ENCODE measurements at regions not wholly inside any gene's neighbourhood (a gene's known extent, or its start where the extent isn't known, plus 50 kb on each side); places are given as distances from the start of the nearest gene placed in this dataset.

- FAIRE-seq (no peak), DNase-seq (ENCODE audit: low spot score) (no peak)
These were observed 234.5 kb downstream of the METTL4 start for GRCh38 chr18:2336690-2337392.

GRCh38 chr18:2337552-2338141 is 233.7 kb downstream of the METTL4 start:
- DNase-seq (ENCODE audit: low spot score): no peak
- FAIRE-seq: no peak

- DNase-seq (ENCODE audit: low spot score) (no peak), FAIRE-seq (no peak)
These were observed 232.7 kb downstream of the METTL4 start for GRCh38 chr18:2338601-2339000.

- FAIRE-seq: no peak
- DNase-seq (ENCODE audit: low spot score): no peak
These were observed 231.0 kb downstream of the METTL4 start for GRCh38 chr18:2340335-2340734.

DNA sequence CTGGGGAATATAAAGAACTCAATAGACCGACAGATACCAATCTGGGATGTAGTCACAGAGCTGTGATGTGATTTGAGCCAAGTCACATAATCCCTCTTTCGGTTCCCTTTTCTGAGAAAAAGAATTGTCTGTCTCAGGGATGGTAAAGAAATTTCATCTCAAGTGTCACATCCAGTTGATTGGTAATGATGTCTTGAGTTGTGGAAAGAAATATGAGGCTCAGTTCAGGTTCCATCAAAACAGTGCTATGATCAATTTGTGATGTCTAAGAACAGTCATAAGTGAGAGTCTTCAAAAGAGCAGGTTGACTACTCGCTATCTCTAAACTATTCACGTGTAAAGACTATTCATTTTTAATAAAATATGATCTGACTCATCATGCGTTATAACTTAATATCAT is 223.3 kb downstream of the METTL4 start:
- DNase-seq (ENCODE audit: low spot score) (no peak), FAIRE-seq (no peak)

DNA sequence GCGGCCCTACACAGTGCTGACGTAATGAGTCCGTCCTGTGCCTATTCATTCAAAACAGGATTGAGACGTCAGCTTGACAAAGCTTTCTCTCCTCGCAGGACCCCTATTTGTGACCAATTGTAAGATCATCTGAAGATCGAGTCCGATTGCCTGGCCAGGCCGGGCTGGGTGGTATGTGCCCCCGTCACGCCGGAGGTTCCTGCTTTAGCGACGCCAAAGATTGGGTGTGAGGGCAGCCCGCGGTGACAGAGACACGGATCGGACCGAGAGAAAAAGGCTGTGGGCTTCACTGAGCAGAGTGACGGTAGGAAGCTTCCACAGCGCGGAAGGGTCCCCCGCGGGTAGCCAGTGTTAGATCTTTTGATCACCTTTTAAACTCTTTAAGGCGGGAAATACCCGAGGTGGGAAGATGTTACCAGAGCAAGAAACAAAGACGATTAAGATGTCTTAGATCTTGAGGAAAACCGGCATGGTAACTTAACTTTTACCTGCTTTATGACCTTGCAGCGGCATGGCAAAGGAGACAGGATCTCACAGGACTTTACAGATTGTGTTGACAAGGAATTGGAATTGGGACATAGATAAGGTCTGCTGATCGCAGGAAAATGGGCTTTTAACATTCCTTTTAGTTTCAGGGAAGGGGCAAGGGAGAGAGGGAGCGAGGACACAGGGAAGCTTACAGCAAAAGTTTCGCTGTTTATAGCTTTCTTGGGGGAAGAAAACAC is 220.0 kb downstream of the METTL4 start:
- DNase-seq (ENCODE audit: low spot score): no peak
- no peak for FAIRE-seq

DNA sequence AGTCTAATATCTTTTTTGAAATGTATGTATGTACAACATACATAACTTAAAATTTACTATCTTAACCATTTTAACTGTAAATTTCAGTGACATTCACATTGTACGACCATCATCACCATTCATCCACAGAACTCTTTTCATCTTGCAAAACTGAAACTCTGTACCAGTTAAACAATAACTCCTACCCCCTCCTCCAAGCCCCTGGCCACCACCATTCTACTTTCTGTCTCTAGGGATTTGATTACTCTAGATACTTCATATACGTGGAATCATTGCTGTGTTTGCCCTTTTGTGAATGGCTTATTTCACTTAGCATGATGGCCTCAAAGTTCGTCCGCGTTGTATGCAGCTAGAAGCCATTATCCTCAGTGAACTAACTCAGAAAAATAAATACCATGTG is 217.0 kb downstream of the METTL4 start:
- DNase-seq (ENCODE audit: low spot score): no peak
- FAIRE-seq: no peak

GRCh38 chr18:2356906-2357305 is 214.4 kb downstream of the METTL4 start:
- FAIRE-seq: no peak

GRCh38 chr18:2360861-2361260 is 210.4 kb downstream of the METTL4 start:
- DNase-seq (ENCODE audit: low spot score): no peak
- FAIRE-seq: no peak

More at GRCh38 chr18:2356906-2357305, 214.4 kb downstream of the METTL4 start:
- DNase-seq (ENCODE audit: low spot score): no peak

- DNase-seq (ENCODE audit: low spot score): no peak
- FAIRE-seq: no peak
These were observed 203.2 kb downstream of the METTL4 start for GRCh38 chr18:2368102-2368501.

- no peak for FAIRE-seq
- no peak for DNase-seq (ENCODE audit: low spot score)
These were observed 194.6 kb downstream of the METTL4 start for GRCh38 chr18:2376707-2377106.

DNA sequence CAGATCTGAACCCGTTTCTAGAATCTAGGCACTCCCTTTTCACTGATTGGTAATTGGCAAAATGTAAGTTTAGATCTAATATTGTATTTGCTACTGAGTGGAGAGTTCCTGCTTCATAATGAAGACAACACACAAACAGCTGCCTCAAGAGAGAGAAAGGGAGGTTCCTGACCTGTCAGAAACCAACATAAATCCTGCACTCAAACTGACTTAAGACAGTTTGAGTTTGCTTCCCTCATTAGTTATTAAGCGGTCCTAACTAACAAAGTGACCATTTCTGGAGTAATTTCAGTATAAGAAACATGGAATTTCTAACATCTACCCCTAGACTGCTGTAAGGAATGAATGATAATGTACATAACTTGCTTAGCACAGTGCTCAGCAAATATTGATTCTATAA is 191.2 kb downstream of the METTL4 start:
- no peak for DNase-seq (ENCODE audit: low spot score)
- no peak for FAIRE-seq

DNA sequence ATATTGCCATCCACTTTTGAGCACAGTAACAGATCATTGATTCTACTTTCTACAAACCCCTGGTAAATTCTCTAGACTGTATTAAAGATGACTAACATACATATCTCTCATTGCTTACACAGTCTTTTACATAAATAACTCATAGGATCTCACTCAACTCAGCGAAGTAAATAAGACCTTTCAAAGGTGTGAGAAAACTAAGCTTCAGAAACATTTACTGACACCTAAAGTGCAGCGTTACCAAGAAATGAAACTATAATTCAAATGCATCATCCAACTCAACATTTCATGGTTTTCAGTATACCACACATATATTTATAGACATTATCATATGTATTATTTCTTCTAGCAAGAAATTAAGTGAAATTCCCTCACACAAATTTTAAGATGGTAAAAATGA is 189.8 kb downstream of the METTL4 start:
- DNase-seq (ENCODE audit: low spot score) (no peak), FAIRE-seq (no peak)

DNA sequence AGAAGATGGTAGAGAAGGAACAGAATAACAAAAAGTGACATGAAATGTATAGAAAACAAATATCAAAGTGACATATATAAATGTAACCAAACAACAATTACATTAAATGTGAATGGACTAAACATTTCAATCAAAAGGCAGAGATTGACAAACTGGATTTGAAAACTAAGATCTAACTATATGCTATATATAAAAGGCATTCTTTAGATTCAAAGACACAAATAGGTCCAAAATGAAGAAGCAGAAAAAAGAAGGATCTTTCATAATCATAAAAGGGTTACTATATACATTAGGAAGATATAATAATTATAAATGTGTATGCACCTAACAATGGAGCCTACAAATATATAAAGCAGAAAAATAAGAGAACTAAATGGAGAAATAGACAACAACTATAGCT is 183.7 kb downstream of the METTL4 start:
- FAIRE-seq (no peak), DNase-seq (ENCODE audit: low spot score) (no peak)

- no peak for FAIRE-seq
- no peak for DNase-seq (ENCODE audit: low spot score)
These were observed 181.1 kb downstream of the METTL4 start for GRCh38 chr18:2390158-2390557.

GRCh38 chr18:2391470-2391869 is 179.8 kb downstream of the METTL4 start:
- no peak for FAIRE-seq
- no peak for DNase-seq (ENCODE audit: low spot score)

DNA sequence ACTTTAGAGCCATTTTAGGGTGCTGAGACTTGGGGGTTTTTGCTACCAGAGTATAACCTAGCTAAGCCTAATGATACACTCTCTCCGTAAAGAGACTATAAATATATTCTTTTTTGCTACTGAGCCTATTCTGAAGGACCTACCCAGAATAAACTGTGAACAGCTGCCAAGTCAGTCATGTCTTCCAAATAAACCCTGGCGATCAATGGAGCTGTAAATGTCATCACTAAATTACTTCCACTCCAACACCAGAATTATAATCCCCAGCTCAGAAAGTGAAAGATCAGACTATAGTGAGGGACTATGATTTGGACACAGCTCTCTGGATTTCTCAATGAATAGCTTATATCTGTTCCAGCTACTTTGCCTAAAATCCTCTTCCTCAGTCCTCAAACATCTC is 178.9 kb downstream of the METTL4 start:
- DNase-seq (ENCODE audit: low spot score): no peak
- FAIRE-seq: no peak

DNA sequence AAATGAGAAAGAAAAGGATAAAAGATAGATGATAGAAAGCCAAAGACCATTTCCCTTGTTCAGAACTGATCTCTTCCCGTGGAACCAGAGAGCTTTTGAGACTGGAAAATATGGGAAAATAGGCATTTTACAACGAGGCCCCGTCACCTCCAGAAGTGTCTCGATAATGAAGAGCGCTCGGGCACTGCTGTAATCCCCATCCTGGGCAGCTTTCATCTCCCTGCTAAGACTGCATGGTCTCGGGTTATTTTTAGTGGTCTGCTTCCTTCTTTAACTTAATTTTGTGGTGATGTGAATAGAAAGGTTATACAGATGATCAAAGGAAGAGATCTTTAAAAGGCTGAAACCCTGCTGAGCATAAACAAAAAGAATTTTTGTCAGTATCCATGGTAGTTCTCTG is 176.6 kb downstream of the METTL4 start:
- DNase-seq (ENCODE audit: low spot score): no peak
- FAIRE-seq: no peak

DNA sequence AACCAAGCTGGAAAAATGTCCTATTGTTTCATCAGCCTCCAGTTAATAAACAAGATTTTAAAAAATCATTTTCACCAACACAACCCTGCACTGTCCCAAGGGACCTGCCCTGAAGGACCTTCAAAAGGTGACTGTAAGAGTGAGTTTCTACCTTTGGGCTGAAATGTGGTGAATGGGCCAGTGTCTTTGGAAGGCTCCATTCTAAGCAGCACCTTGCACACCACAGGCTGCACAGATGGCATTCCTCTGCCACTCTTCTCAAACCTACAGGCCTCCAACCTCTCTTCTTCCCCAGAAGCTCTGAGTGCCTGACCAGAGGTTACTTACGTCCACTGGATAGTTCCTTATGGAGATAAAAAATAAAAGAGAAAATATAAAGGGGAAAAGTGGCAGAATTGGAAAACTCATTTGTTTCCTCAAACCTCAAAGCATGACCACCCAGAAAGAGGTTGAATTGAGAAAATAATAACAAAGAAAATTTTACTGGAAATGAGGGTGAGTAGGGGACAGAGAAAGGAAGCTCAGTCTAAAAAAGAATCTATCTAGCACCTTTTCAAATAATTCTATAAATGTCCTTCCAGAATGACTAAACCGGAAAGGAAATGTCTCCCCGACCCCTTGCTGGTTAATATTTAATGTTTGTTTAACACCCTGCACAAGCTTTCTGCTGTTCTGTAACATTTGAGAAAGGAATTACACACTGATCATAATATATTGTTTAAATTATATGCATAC is 175.7 kb downstream of the METTL4 start:
- DNase-seq (ENCODE audit: low spot score) (no peak), FAIRE-seq (no peak)

DNA sequence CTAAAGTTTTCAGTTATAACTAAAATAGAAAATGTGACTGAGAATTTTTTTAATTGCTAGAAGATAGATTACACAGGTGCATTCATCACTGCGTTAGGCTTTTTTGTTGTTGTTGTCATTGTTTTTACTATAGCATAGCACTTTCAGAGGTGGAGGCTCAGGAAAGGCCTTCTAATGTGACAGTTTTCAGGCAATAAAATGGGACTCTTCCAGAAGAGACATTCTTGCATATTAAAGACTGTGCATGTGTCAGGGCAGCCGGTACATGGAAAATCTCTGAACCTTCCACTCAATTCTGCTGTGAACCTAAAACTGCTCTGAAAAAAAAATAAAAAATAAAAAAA is 175.2 kb downstream of the METTL4 start:
- no peak for FAIRE-seq

GRCh38 chr18:2400701-2401196 is 170.6 kb downstream of the METTL4 start:
- FAIRE-seq (no peak), DNase-seq (ENCODE audit: low spot score) (no peak)

More for the DNA sequence above, 175.2 kb downstream of the METTL4 start:
- no peak for DNase-seq (ENCODE audit: low spot score)

DNA sequence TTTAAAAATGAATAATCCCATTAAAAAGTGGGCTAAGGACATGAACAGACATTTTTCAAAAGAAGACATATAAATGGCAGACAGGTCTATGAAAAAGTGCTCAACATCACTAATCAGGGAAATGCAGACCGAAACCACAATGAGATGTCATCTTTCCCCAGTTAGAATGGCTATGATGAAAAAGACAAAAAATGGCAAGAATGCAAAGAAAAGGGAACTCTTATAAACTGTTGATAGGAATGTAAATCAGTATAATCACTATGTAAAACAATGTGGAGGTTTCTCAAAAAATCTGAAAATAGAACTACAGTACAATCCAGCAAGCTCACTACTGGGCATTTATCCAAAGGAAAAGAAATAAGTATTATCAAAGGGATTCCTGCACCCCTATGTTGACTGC is 169.2 kb downstream of the METTL4 start:
- no peak for FAIRE-seq
- no peak for DNase-seq (ENCODE audit: low spot score)

Data from RCC 7860 (cell line).